GM23338 (cell line): ENCODE measurements at regions not wholly inside any gene's neighbourhood (a gene's known extent, or its start where the extent isn't known, plus 50 kb on each side); places are given as distances from the start of the nearest gene placed in this dataset.

Experiments
- ATAC-seq: fragments of 200-7000 bp; cut with Tn5 transposase; 3 replicates; pipeline ENCODE4 v1.9.1; 2020
- DNase-seq: peaks from one replicate; pipeline ENCODE4 v3.0.0-alpha.2; 2015; ENCODE audit warnings: low spot score
- H2AFZ ChIP-seq: fragments of 200-600 bp; sonication (generic); 2 replicates; pipeline ENCODE4 v1.8.0; 2016; ENCODE audit warnings: antibody characterized with exemption, mild to moderate bottlenecking, moderate library complexity
- H3F3A ChIP-seq: fragments of 200-600 bp; sonication (generic); replicated peaks from 2 replicates; pipeline ENCODE4 v1.8.0; 2017; ENCODE audit warnings: antibody characterized with exemption, mixed run types, low read depth
- H3K27ac ChIP-seq: fragments of 200-600 bp; sonication (generic); 2 replicates; pipeline ENCODE4 v1.6.1; 2016; ENCODE audit warnings: low read depth
- H3K27me3 ChIP-seq: fragments of 200-600 bp; sonication (generic); 2 replicates; pipeline ENCODE4 v1.8.0; 2016; ENCODE audit warnings: mild to moderate bottlenecking, mixed run types, moderate library complexity; ENCODE audit not compliant: insufficient read depth
- H3K36me3 ChIP-seq: fragments of 200-600 bp; sonication (generic); 2 replicates; pipeline ENCODE4 v1.8.0; 2016; ENCODE audit warnings: mild to moderate bottlenecking; ENCODE audit not compliant: insufficient read depth
- H3K4me1 ChIP-seq: fragments of 200-600 bp; sonication (generic); 2 replicates; pipeline ENCODE4 v1.8.0; 2016; ENCODE audit warnings: mild to moderate bottlenecking, moderate library complexity; ENCODE audit not compliant: insufficient read depth
- H3K4me2 ChIP-seq: fragments of 200-600 bp; sonication (generic); 2 replicates; pipeline ENCODE4 v1.7.1; 2017; ENCODE audit warnings: mixed run types
- H3K4me3 ChIP-seq: fragments of 200-600 bp; sonication (generic); 2 replicates; pipeline ENCODE4 v1.6.1; 2016; ENCODE audit warnings: mixed run types
- H3K79me2 ChIP-seq: fragments of 200-600 bp; sonication (generic); replicated peaks from 2 replicates; pipeline ENCODE4 v1.8.0; 2017; ENCODE audit warnings: mild to moderate bottlenecking; ENCODE audit not compliant: insufficient read depth
- H3K9me2 ChIP-seq: fragments of 200-600 bp; sonication (generic); 2 replicates; pipeline ENCODE4 v1.8.0; 2017; ENCODE audit not compliant: insufficient read depth
- H4K20me1 ChIP-seq: fragments of 200-600 bp; sonication (generic); replicated peaks from 2 replicates; pipeline ENCODE4 v1.8.0; 2017; ENCODE audit warnings: mild to moderate bottlenecking; ENCODE audit not compliant: insufficient read depth
- H3K27ac Mint-ChIP-seq: 2 replicates; pipeline ENCODE4 v1.8.0; 2020; ENCODE audit warnings: inconsistent platforms, mild to moderate bottlenecking, moderate library complexity, mixed read lengths
- H3K27me3 Mint-ChIP-seq: 3 replicates; pipeline ENCODE4 v1.8.0; 2022; ENCODE audit warnings: low read depth, mild to moderate bottlenecking, moderate library complexity, mixed read lengths, inconsistent platforms; ENCODE audit not compliant: insufficient read depth, poor library complexity
- H3K36me3 Mint-ChIP-seq: 3 replicates; pipeline ENCODE4 v1.8.0; 2021; ENCODE audit warnings: low read depth, mild to moderate bottlenecking, inconsistent platforms, moderate library complexity, mixed read lengths
- H3K4me1 Mint-ChIP-seq: 3 replicates; pipeline ENCODE4 v1.8.0; 2020; ENCODE audit warnings: mild to moderate bottlenecking, inconsistent platforms, mixed read lengths
- H3K4me3 Mint-ChIP-seq: 3 replicates; pipeline ENCODE4 v1.8.0; 2021; ENCODE audit warnings: moderate library complexity, mild to moderate bottlenecking, inconsistent platforms, mixed read lengths
- H3K9me3 Mint-ChIP-seq: 3 replicates; pipeline ENCODE4 v1.8.0; 2020; ENCODE audit warnings: moderate library complexity, mild to moderate bottlenecking, inconsistent platforms, mixed read lengths
- CREB1 ChIP-seq: fragments of 250-450 bp; sonication (Bioruptor Pico); IDR thresholded peaks from 2 replicates; pipeline ENCODE4 v1.5.0; 2020; ENCODE audit warnings: low read depth, mild to moderate bottlenecking, moderate library complexity
- CTCF ChIP-seq, 2 experiments: fragments of 200-600 bp in 1 of 2; sonication (generic) in 1 of 2; conservative IDR thresholded peaks; 2 replicates each; pipeline versions ENCODE4 v1.5.1 to v1.6.1; 2016 to 2017; ENCODE audit warnings: antibody characterized with exemption in 2 of 2, low read depth in 2 of 2, mild to moderate bottlenecking in 2 of 2, moderate library complexity in 1 of 2
- EZH2 ChIP-seq: fragments of 200-600 bp; sonication (generic); IDR thresholded peaks from one replicate; pipeline ENCODE4 v1.8.0; 2017; ENCODE audit warnings: antibody characterized with exemption, mild to moderate bottlenecking, low read depth; ENCODE audit not compliant: unreplicated experiment
- EZH2phosphoT487 ChIP-seq: fragments of 200-600 bp; sonication (generic); IDR thresholded peaks from one replicate; pipeline ENCODE4 v1.8.1; 2018; ENCODE audit warnings: antibody characterized with exemption; ENCODE audit not compliant: unreplicated experiment
- JUNB ChIP-seq: IDR thresholded peaks from one replicate; pipeline ENCODE4 v1.6.1; 2016; ENCODE audit warnings: antibody characterized with exemption; ENCODE audit not compliant: unreplicated experiment
- NANOG ChIP-seq: IDR thresholded peaks from 2 replicates; pipeline ENCODE4 v1.6.1; 2016; ENCODE audit warnings: antibody characterized with exemption, borderline replicate concordance
- POLR2AphosphoS5 ChIP-seq: IDR thresholded peaks from 2 replicates; pipeline ENCODE4 v1.6.1; 2016; ENCODE audit warnings: antibody characterized with exemption, low read depth
- STAT1 ChIP-seq: IDR thresholded peaks from one replicate; pipeline ENCODE4 v1.6.1; 2016; ENCODE audit warnings: antibody characterized with exemption; ENCODE audit not compliant: unreplicated experiment
- ZNF114 ChIP-seq: fragments of 250-450 bp; sonication (Bioruptor Pico); IDR thresholded peaks from 2 replicates; pipeline ENCODE4 v1.5.0; 2020; ENCODE audit warnings: mild to moderate bottlenecking, moderate library complexity
- ZNF331 ChIP-seq: fragments of 250-450 bp; sonication (Bioruptor Pico); IDR thresholded peaks from 2 replicates; pipeline ENCODE4 v1.5.0; 2020; ENCODE audit warnings: low read depth, mild to moderate bottlenecking, moderate library complexity
- TF ChIP-seq, protein P1 (sequence below): IDR thresholded peaks from 2 replicates; pipeline ENCODE4 v1.6.1; 2016; ENCODE audit warnings: antibody characterized with exemption
- TF ChIP-seq, protein P2 (sequence below): fragments of 250-450 bp; sonication (Bioruptor Pico); IDR thresholded peaks from 2 replicates; pipeline ENCODE4 v1.5.0; 2020; ENCODE audit warnings: mild to moderate bottlenecking, moderate library complexity
- TF ChIP-seq, protein P3 (sequence below): IDR thresholded peaks from one replicate; pipeline ENCODE4 v1.6.1; 2018; ENCODE audit warnings: antibody characterized with exemption; ENCODE audit not compliant: unreplicated experiment

DNA sequence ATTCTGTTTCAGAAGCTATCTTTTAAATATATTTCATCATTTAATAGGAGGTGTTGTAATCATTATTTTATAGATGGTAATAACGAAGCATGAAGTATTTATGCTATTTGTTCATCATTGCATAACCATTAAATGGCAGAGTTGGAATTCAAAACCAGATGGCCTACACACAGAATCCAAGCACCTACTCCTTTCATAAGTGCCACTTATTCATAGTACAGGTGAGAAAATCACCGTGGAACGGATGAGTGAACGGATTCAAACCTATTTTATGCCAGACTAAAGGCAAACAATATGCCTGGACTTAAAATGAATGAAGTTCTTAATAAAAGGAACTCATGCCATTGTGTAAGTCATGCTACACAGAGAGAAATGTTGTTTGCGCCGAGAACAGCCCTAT, 397.9 kb upstream of the ADGRB3 start:
- Histone ChIP-seq H3K36me3 (no peaks in the 10 kb centered on the region), H3K4me3 (no peak overlapping the region), H3F3A (no peaks in the 10 kb centered on the region), H2AFZ (no peak overlapping the region), H3K27me3 (no peaks in the 10 kb centered on the region), H3K79me2 (no peaks in the 10 kb centered on the region), H3K4me2 (no peak overlapping the region), H4K20me1 (no peaks in the 10 kb centered on the region), H3K4me1 (no peaks in the 10 kb centered on the region), H3K27ac (no peak overlapping the region), H3K9me2 (no peaks in the 10 kb centered on the region)
- no peak for DNase-seq
- ATAC-seq: no peak
- peaks cover 11% of the 10 kb centered on the region; the same call in 2 of the 3 replicates for H3K4me1 Mint-ChIP-seq
- H3K36me3 Mint-ChIP-seq: no peaks in the 10 kb centered on the region
- H3K27ac Mint-ChIP-seq: no peak overlapping the region
- H3K27me3 Mint-ChIP-seq: no peaks in the 10 kb centered on the region
- no peak for TF ChIP-seq JUNB
- TF ChIP-seq STAT1: no peak
- TF ChIP-seq NANOG: no peak
- no peak for TF ChIP-seq CREB1
- no peak for TF ChIP-seq ZNF114 (CRISPR knock-in tag)
- no peak for TF ChIP-seq POLR2AphosphoS5
- TF ChIP-seq, protein P1, sequence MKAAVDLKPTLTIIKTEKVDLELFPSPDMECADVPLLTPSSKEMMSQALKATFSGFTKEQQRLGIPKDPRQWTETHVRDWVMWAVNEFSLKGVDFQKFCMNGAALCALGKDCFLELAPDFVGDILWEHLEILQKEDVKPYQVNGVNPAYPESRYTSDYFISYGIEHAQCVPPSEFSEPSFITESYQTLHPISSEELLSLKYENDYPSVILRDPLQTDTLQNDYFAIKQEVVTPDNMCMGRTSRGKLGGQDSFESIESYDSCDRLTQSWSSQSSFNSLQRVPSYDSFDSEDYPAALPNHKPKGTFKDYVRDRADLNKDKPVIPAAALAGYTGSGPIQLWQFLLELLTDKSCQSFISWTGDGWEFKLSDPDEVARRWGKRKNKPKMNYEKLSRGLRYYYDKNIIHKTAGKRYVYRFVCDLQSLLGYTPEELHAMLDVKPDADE: no peak
- TF ChIP-seq EZH2: no peak
- TF ChIP-seq, protein P2, sequence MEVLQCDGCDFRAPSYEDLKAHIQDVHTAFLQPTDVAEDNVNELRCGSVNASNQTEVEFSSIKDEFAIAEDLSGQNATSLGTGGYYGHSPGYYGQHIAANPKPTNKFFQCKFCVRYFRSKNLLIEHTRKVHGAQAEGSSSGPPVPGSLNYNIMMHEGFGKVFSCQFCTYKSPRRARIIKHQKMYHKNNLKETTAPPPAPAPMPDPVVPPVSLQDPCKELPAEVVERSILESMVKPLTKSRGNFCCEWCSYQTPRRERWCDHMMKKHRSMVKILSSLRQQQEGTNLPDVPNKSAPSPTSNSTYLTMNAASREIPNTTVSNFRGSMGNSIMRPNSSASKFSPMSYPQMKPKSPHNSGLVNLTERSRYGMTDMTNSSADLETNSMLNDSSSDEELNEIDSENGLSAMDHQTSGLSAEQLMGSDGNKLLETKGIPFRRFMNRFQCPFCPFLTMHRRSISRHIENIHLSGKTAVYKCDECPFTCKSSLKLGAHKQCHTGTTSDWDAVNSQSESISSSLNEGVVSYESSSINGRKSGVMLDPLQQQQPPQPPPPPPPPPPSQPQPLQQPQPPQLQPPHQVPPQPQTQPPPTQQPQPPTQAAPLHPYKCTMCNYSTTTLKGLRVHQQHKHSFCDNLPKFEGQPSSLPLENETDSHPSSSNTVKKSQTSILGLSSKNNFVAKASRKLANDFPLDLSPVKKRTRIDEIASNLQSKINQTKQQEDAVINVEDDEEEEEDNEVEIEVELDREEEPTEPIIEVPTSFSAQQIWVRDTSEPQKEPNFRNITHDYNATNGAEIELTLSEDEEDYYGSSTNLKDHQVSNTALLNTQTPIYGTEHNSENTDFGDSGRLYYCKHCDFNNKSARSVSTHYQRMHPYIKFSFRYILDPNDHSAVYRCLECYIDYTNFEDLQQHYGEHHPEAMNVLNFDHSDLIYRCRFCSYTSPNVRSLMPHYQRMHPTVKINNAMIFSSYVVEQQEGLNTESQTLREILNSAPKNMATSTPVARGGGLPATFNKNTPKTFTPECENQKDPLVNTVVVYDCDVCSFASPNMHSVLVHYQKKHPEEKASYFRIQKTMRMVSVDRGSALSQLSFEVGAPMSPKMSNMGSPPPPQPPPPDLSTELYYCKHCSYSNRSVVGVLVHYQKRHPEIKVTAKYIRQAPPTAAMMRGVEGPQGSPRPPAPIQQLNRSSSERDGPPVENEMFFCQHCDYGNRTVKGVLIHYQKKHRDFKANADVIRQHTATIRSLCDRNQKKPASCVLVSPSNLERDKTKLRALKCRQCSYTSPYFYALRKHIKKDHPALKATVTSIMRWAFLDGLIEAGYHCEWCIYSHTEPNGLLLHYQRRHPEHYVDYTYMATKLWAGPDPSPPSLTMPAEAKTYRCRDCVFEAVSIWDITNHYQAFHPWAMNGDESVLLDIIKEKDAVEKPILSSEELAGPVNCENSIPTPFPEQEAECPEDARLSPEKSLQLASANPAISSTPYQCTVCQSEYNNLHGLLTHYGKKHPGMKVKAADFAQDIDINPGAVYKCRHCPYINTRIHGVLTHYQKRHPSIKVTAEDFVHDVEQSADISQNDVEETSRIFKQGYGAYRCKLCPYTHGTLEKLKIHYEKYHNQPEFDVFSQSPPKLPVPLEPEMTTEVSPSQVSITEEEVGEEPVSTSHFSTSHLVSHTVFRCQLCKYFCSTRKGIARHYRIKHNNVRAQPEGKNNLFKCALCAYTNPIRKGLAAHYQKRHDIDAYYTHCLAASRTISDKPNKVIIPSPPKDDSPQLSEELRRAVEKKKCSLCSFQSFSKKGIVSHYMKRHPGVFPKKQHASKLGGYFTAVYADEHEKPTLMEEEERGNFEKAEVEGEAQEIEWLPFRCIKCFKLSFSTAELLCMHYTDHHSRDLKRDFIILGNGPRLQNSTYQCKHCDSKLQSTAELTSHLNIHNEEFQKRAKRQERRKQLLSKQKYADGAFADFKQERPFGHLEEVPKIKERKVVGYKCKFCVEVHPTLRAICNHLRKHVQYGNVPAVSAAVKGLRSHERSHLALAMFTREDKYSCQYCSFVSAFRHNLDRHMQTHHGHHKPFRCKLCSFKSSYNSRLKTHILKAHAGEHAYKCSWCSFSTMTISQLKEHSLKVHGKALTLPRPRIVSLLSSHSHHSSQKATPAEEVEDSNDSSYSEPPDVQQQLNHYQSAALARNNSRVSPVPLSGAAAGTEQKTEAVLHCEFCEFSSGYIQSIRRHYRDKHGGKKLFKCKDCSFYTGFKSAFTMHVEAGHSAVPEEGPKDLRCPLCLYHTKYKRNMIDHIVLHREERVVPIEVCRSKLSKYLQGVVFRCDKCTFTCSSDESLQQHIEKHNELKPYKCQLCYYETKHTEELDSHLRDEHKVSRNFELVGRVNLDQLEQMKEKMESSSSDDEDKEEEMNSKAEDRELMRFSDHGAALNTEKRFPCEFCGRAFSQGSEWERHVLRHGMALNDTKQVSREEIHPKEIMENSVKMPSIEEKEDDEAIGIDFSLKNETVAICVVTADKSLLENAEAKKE (CRISPR knock-in tag): no peak
- TF ChIP-seq, protein P3, sequence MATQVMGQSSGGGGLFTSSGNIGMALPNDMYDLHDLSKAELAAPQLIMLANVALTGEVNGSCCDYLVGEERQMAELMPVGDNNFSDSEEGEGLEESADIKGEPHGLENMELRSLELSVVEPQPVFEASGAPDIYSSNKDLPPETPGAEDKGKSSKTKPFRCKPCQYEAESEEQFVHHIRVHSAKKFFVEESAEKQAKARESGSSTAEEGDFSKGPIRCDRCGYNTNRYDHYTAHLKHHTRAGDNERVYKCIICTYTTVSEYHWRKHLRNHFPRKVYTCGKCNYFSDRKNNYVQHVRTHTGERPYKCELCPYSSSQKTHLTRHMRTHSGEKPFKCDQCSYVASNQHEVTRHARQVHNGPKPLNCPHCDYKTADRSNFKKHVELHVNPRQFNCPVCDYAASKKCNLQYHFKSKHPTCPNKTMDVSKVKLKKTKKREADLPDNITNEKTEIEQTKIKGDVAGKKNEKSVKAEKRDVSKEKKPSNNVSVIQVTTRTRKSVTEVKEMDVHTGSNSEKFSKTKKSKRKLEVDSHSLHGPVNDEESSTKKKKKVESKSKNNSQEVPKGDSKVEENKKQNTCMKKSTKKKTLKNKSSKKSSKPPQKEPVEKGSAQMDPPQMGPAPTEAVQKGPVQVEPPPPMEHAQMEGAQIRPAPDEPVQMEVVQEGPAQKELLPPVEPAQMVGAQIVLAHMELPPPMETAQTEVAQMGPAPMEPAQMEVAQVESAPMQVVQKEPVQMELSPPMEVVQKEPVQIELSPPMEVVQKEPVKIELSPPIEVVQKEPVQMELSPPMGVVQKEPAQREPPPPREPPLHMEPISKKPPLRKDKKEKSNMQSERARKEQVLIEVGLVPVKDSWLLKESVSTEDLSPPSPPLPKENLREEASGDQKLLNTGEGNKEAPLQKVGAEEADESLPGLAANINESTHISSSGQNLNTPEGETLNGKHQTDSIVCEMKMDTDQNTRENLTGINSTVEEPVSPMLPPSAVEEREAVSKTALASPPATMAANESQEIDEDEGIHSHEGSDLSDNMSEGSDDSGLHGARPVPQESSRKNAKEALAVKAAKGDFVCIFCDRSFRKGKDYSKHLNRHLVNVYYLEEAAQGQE: no peak
- no peak for TF ChIP-seq EZH2phosphoT487
- TF ChIP-seq CTCF (conservative IDR thresholded peaks at IDR 0.05; ENCODE audit: low read depth in 2 of 2): no peak
- no peak for TF ChIP-seq ZNF331 (CRISPR knock-in tag)
- H3K9me3 Mint-ChIP-seq: no peaks in the 10 kb centered on the region
- no peak overlapping the region for H3K4me3 Mint-ChIP-seq
